HG03521 (cell line): ENCODE measurements at regions not wholly inside any gene's neighbourhood (a gene's known extent, or its start where the extent isn't known, plus 50 kb on each side); places are given as distances from the start of the nearest gene placed in this dataset.
"Not testable (repeated sequence)": the region's sequence is repeated elsewhere in the genome, so short reads cannot be mapped to it uniquely, and the experiment has no call there.

Experiments
- ATAC-seq: cut with Tn5 transposase; IDR thresholded peaks from one replicate; pipeline ENCODE4 v1.9.1; 2021; ENCODE audit warnings: mild to moderate bottlenecking, moderate library complexity; ENCODE audit not compliant: unreplicated experiment

DNA sequence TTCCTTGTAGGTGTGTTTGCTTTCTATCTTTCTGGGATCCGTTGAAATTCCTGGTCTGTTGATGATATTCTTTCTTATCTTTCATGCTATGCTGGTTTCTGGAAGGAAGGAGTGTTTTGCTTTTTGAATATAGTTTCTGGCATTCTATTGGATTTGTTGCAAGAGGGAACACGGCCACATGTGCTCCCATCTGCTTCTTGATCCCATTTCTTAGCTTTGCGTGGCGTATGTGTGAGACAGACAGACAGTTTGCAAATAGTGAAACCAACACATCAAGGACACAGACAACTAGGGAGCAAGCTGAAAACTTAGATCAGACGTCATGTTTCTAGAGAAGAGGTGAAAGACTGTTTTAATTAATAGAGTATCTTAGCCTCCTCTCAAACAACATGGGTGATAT lies 261.9 kb upstream of the PUDP start:
- no peak for ATAC-seq

DNA sequence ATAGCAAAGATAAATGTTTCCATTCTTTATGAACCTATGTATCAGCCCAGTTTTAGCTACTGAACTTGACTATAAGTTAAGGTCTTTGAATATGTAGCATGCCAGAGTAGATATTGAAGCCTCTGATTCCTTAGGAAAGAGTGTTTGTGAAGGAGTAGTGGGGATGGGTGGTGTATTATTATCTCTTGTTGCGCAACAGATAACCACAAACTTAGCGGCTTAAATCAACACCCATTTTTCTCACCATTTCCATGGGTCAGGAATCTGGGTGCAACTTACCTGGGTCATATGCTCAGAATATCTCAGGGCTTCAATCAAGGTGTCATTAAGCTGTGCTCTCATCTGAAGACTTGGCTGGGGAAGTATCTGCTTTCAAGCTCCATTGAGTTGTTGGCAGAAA lies 251.4 kb upstream of the PUDP start:
- no peak for ATAC-seq

DNA sequence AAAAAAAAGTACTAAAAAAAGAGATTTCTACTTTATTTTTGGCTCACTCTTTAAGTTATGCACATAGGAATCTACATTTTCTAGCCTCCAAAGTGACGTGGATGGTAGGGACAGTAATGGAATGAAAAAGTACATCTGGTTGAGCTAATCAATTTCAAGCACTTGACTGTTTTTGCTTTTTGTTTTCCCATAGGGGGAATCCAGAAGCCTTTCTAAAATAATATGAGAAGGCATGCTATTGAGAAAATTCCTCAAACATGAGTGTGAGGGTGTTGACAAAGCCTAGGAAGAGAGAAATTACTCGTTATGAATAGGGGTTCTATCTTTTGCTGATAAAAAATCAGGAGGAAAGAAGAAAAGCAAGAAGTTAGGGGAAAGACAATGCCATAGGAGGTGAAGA lies 242.5 kb upstream of the PUDP start:
- ATAC-seq, result no peak

DNA sequence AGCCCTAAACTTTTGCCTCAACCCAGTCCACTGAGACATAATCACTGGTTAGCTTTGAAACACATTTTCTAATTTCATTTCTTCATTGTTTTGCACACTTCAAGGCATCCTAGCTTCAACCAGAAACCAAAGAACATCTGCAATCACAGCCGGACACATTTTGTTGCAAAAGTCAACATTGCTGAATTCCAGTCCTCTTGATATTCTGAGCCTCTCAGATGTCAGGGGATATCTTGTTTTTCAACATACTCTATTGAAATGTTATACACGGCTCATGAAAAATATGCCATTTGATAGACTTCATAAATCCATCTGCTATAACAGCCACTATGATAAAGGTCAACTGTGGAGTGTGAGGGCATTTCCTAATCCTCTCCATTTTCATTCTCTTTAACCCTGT lies 241.6 kb upstream of the PUDP start:
- ATAC-seq, result no peak

DNA sequence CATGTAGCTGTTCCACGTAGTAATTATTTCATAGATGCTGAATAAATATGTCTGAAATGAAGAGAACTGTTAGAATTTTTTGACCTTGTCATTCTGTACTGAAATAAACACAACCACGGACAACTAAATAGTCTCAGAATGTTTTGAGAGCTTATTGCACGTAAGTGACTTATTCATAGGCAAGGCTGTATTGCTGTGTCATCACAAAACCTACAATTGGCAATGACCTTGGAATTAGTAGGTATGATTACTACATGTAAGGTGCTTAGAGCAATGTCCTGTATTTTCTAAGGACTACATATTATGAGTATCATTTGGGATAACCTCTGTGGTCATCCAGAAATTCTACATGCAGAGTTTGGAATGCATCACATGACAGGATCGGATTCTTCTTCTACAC lies 237.2 kb upstream of the PUDP start:
- no peak for ATAC-seq

DNA sequence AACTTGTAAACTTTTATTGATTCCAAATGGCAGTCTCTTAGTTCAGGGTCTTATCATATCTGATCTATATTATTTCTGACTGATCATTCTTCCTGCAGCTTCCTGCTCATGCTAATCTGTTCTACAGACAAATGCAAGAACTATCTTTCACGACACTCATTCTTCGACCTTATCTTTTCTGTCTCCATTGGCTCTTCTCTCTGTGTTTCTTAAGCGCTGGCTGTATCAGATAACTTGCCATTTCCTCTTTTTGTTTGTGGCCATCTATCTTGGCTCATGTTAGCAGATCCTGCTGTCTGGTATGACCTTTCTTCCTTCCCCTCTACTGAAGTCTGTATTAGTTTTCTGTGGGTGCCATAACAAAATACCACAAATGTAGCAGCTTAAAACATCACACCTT lies 230.5 kb upstream of the PUDP start:
- no peak for ATAC-seq

DNA sequence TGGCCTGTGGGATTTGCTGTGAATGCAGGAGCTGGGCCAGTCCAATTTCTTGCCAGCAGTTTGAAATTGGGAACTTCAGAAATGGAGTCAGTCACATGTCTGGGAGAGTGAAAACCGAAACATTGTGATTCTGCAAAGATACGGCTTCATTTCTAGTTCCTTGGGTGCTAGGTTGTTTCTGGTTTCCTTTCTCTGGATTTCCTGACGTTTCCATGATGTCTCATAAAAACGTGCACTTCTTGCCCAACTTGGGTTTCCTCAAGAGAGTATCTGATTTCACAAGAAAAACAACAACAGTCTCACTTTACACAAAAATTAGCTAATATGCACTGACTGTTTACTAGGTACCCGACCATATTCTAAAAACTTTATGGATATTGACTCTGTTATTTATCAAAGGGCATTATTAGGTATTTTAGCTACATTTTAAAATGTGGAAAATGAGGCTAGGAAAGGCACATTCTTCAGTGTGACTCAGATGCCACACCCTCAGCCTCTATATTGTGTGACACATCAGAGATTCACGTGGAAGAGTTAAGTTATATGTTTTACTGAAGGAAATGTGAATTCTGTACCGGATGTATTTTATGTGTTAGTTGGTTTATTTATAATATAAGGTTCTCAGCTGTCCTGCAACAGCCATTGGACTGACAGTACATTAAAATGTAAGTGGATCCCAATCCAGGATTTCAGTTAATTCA lies 225.0 kb upstream of the PUDP start:
- ATAC-seq, result no peak

DNA sequence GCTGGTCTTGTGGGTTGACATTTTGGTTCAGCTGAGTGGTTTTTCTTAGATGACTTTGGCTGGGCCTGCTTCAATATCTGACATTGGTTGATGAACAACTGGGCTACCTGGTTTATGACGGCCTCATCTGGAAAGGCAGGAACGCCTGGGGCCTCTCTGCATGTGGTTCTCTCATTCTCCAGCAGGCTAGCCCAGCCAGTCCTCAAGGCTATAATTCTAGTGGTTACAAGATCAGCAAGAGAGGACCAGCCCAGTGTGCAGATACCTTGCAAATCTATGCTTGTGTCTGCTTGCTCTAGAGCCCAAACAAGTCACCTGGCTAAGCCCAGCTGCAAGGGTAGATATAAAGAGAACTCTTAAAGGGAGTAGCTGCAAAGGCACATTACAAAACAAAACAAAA lies 214.2 kb upstream of the PUDP start:
- no peak for ATAC-seq

DNA sequence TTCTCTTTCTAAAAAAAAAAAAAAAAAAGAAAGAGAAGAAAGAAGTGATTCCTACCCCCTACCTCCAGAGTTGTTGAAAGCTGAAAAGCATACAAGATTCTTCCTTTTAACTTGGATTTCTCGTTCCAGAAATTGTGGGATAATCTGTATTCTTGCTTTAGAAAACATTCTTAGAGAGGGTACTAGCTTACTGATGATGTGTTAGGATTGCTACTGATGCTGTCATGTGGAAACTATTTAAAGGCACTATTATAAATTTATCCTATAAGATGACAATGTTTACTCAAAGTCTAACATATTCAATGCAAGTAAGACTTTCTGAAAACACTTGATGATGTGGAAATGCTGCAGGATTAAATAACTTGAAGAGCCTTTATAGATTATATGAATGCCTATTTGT lies 204.0 kb upstream of the PUDP start:
- ATAC-seq, result no peak

DNA sequence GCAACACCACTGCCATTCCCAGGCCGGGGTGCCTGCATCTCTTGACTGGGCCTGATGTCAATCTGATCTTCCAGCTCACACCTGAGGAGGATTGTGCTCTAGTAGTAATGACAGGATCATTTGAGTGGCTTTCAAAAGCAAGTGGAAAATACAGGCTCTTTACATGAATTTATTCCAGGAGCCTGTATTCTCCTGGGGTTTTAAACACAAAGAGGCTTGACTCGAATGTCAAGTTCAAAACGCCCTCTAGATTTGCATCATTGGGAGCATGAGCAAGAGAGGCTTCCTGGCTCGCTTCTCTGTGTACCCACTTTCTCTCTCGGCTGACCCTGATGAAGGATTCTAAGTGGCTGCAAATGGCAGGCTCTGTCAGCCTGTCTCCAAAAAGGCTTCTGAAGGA lies 199.5 kb upstream of the PUDP start:
- no peak for ATAC-seq

DNA sequence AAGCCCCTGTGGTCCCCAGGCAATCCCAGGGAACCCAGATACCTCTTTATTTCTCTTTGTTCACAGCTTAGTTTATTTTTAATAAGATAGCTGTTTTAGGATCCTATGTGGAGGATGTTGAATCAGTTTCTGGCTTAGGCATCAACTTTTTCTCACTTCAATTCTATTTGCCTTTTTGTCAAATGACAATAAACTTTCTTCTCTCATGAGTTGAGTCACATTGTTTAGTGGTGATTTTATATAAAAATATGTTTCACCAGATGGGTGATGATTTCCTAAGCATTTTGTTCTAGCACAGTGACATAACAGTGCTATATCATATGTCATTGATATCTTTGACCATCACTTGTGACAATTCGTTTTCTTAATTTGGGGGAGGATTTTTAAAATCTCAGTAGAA lies 198.1 kb upstream of the PUDP start:
- ATAC-seq, result no peak

DNA sequence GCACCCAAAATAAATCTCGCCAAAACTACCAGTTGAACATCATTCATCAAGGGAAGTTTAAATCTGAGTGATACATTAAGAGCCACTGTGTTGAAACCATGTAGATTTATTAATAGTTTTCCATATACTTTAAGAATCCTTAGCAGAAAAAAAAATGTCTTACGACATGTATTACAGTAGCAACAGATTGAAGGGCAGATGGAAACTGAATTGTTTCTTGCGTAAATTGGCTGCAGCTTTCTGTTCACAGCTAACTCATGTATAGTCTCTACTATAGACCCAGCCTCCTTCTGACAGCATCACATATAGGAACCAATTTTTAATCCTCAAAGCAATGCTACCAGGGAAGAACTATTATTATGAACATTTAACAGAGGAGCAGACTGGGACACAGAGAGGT lies 195.2 kb upstream of the PUDP start:
- no peak for ATAC-seq

DNA sequence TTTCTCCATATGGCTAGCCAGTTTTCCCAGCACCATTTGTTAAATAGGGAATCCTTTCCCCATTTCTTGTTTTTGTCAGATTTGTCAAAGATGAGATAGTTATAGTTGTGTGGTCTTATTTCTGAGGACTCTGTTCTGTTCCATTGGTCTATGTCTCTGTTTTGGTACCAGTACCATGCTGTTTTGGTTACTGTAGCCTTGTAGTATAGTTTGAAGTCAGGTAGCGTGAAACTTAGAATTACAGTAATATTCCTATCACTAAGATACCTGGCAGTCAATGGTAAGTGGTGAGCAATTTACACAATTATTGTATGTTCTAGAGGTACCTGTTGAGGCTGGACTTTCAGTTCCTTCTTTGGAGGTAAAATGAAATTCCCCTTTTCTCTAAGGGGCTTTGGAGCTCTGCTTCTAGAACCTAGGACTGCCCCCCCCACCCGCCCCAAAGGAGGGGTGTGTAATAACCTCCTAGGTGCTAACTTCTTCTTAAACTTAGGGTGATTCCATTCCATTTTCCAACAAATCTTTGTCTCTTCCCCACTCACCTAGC lies 187.9 kb upstream of the PUDP start:
- ATAC-seq, result not testable (repeated sequence)

DNA sequence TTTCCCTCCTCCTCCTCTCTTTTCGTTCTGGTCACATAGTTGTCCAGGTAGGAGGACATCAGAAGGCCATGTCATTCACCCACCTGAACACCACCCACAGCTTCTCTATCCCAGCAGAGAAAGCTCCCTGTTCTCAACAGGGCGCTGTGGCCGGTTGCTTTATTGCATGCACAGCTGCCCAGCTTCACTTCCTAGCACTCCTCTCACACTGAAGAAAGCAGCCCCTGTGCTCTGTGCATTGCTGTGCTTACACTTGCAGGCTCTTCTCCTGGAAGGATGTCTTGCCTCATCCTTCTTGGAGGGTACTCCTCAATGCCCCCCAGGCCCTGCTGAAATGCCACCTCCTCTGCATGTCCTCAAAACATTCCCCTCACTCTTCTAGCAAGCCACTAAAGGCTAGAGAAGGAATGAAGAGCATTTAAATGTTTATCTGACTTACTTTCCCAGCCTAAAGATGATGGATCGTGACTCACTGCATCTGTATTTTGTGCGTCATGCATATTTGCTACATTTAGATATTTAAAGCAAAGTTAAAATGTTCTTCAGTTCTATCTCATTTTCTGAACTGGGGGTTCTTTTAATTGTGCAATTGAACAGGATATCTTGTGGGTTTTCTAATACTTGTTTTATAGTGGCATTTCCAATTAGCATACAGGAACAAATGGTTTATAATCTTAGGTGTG lies 186.4 kb upstream of the PUDP start:
- ATAC-seq, result no peak

DNA sequence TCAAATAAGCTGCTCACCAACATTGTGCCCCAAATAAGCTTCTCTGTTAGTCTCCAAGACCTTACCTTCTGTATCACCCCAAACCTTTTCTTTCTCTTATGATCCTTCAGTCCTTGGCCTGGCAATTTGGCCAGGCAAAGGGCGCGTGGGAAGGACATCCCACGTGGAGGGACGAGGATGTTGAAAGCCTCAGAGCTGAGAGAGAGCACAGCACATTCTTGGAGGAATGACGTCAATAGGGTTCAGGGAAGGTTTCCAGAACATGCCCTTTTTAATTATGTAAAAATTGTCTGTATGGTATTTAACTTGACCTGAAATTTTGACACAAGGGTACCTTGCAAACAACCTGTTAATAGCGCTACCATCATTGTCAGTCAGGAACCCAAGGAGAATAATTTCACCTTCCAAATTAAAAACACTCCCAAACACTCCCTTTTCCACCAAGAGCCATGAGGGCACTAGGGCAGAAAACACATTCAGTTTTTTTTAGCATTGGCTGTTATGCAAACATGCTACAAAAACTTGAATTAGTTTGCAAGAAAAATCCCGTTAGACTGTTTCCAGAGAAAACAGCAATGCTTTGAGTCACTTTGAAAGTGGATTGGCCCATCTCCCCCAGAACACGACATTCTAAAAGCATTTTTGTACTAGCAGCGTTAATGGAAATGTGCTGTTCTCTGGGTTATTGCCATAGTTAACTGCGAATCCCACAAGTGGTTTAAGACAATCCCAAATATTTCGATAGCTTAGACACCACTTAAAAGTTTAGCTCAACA lies 183.2 kb upstream of the PUDP start:
- ATAC-seq, result no peak

DNA sequence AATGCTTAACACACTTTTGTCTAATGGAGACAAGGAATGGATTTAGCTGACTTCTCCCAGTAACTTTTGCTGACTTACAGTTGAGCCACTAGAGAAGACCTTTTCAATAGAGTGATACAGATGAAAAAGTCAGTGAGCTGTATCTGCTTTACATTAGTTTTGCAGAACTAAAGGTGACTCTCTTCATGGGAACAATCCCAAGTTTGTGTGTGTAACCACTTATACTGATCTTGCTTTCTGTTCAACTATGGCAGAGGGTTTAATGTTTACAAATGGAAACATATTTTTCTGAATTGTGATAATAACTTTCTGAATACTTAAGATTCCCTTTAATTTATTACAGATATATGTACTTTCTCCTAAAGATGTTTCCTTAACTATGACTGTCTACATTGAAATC lies 182.6 kb upstream of the PUDP start:
- ATAC-seq, result no peak

DNA sequence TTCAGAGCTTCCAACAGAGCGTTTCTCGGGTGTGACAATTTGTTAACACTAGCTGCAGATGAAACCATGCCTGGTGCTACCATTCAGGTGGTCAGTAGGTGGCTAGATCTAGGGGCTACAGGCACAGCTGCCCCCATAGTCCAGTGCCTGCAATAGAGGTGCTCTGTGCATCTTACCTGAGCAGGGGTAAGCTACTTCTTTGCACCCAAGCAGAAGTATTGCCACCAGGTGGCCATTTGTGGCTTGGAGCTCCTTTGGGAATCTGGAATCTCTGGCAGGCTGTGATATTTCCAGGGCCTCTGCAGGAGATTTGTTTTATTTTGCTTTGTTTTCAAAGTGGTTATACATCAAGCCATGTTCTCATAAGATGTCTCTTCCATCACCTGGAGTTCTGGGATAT lies 170.7 kb upstream of the PUDP start:
- ATAC-seq, result no peak

DNA sequence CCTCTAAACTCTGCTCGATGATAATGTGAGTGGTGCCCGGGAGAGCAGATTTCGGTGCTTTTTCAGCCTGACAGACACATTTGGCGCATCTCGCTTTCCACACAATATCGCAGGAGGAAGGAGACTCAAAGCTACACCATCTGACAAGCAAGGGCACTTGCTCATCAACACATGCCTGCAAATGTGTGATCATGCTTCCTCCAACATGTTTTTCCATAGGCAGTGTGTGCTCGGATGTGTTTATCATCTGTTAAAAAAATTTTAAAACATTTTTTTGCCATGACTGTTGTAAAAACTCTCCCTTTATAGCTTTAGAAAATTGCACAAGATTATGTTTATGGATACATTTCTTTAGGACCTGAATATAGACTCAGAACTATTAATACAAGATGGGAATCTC lies 170.3 kb upstream of the PUDP start:
- ATAC-seq, result no peak

DNA sequence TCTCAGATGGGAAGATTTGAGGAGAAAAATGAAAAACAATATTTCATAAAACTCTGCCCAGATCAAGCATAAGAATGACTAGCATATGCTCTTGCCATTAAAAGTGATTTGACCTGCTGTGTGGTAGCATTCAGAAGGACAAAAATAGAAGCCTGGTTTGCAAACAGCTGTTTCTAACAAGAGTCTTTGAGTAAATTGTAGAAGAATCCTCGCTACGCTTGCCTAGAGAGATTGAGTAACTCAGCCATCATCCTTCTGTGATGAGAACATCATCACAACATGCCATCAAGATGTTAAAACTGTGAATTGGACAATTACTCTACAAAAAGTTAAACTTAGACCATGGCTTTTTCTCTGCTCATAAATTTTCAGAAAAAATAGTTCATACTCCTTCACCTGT lies 168.9 kb upstream of the PUDP start:
- ATAC-seq, result no peak

DNA sequence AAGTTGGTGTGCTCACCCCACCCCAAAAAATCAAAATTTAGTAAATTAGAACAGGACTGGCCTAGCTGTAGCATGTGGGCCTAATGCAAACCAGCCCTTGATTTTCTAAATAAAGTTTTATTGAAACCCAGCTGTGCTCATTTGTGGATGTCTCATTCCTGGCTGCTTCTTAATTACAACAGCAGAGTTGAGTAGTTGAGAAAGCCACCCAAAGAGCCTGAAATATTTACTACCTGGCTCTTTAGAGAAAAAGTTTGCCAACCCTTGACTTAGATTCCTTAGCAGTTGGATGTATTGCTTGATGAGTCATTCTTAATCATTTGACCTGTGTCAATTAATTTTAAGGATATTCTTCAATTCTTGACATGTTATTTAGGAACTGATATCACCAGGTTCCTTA lies 168.3 kb upstream of the PUDP start:
- no peak for ATAC-seq

DNA sequence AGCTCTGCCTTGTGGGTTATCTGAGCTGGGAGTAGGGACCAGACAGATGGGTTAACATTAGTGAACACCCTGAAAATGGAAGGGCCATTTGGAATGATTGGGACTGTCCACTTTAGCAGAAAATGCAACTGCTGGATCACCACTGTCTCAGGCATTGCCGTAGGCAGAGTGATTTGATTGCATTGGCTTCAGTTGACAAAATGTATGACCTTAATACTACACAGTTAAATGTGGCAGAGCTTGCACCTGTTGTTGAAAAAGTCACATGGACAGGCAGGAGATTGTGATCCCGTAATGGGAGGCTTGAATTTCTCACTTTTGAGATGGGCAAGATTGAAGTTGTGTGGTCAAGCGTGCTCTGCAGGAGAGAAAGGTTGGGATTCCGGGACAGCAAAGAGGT lies 166.5 kb upstream of the PUDP start:
- ATAC-seq, result no peak

DNA sequence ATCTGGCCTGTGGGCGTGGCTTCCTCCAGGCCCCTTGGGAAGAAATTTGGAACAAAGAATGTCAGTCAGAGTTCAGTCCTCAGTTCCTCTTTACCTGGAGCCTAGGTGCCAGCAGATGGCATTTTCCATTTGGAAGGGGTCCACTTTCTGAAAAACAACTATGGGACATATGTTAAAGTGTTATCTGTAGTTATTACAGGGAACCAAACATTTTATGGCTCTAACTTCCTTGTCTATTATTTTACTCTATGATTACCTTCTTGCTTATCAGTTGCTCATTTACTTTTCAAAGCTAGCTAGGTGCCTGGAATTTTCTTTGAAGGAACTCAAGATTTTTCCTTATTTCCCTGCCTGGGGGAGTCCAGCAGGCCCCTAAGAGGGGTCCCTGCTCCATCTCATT lies 159.8 kb upstream of the PUDP start:
- no peak for ATAC-seq
